SK-N-DZ (cell line): ENCODE measurements at regions not wholly inside any gene's neighbourhood (a gene's known extent, or its start where the extent isn't known, plus 50 kb on each side); places are given as distances from the start of the nearest gene placed in this dataset.

Experiments
- DNase-seq: peaks from one replicate; pipeline ENCODE4 v3.0.0-alpha.2; 2015; ENCODE audit warnings: low spot score

GRCh38 chr18:75809151-75809925 is 381.8 kb upstream of the SMIM21 start:
- no peak for DNase-seq

DNA sequence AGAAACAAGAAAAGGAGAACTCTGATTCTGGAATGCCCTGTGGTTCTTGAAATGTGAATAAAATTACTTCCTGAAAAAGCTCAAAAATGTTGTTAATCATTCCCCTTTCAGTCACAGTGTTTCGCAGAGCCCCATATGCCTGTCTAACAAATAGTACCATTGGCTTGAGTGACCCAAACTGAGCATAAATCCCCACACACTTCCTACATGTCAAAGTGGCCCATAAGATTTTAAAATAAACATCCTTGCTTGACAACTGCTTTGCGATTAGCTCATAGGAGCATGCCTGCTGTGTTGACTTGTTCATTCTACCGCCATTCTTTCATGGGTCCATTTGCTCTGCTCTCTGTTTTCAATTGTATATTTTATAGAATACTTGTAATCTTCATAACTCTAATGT is 377.8 kb upstream of the SMIM21 start:
- no peak for DNase-seq

DNA sequence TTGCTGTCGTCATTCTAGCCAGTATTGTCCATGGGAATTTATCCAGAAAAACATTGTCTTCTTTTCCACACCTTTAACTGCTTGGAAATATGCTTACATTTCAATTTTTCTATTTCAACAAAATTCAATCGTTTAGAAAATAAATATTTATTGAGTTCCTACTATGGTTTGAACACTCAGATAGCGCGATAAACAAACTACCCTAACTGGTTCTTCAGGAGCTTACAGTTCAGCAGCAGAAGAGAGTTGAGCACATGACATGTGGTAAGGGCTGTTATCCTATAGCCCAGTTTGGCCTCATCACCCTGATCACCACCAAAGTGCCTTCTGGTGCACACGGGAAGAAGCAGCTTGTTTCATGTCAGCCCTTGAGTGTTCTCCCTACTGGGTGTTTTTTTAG is 375.2 kb upstream of the SMIM21 start:
- no peak for DNase-seq

DNA sequence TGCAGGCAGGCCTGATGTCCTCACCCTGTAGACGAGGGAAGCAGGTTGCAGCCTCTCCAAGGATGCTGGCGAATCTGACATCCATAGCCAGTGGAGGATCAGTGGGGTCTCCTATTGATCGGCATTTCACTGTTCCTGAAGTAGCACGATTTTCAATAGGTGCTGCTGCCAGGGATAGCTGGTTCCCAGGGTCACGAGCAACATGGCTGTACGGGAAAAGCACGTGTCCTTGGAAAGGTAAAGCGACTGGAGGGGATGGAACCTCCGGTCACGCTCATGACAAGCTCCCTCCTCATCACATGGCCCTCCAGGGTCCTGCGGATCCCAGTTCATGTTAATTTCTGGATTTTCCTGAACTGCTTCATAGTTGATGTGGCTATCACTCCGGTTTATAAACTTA is 373.7 kb upstream of the SMIM21 start:
- no peak for DNase-seq

DNA sequence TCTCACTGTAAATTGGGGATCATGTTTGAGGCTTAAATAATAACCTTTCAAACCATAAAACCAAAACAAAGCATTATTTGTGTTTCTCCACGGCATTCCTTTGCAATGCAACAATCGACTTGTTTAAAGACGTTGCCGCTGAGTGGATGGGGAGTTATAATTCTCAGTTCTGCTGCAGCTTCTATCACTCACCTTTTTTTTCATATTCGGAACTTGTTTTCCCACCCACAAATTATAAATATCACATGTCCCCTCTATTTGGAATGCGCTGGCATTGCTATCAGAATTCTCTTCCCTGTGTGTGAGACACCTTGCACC is 372.8 kb upstream of the SMIM21 start:
- DNase-seq: no peak

GRCh38 chr18:75799449-75800330 is 372.2 kb upstream of the SMIM21 start:
- DNase-seq: no peak

DNA sequence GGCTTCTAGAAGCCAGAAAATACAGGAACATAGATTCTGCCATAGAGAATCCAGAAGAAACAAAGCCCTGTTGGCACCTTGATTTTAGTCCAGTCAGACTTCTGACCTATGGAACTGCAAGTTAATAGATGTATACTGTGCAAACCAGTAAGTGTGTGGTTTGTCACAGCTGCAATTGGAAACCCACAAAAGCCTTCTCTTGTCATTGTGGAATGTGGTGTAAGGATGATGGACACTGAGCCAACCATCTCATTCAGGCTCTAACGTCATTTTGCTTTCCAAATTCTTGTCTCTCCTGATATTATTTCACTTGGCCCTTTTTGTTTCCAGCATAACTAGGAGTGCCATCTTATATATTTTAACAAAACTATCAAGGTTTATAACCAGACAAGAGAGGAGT is 369.5 kb upstream of the SMIM21 start:
- DNase-seq: no peak

DNA sequence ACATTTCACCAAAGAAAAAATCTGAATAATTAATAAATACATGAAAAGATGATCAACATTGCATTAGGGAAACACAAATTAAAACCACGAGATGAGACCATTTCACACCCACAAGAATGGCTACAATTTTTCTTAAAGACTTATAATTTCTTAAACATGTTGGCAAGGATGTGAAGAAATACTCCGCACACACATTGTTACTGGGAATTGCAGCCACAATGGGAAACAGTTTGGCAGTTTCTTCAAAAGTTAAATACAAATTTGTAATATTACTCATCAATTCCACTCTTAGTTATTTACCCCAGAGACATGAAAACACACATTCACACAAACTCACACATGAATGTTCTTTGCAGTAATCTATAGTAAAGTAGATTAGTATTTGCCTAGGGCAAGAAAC is 363.3 kb upstream of the SMIM21 start:
- no peak for DNase-seq

- DNase-seq: no peak
These were observed 362.6 kb upstream of the SMIM21 start for GRCh38 chr18:75790111-75790510.

- DNase-seq: no peak
These were observed 358.3 kb upstream of the SMIM21 start for GRCh38 chr18:75785834-75786233.

- DNase-seq: no peak
These were observed 357.7 kb upstream of the SMIM21 start for GRCh38 chr18:75785206-75785605.

GRCh38 chr18:75784390-75784789 is 356.9 kb upstream of the SMIM21 start:
- DNase-seq: peak; percentile 85

GRCh38 chr18:75783566-75784281 is 356.2 kb upstream of the SMIM21 start:
- peak; percentile 61 for DNase-seq

DNA sequence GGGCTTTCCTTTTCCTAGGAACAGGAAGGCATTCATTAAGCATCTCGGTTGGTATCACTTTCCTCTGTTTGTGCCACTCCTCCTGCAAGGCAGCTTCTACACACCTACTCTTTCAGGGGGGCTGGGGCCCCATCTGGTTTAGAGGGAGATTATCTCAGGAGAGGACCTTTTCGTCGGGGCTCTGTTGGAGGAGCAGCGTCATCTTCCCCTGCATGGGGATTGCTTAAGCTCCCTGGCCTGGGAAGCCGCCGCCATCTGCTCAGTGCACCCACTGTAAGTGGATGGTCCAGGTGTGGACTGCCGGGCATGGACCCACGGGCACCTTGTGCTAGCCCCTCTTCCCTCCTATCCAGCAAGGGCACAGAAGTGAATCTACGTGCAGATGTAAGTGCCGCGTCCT is 355.3 kb upstream of the SMIM21 start:
- DNase-seq: no peak

DNA sequence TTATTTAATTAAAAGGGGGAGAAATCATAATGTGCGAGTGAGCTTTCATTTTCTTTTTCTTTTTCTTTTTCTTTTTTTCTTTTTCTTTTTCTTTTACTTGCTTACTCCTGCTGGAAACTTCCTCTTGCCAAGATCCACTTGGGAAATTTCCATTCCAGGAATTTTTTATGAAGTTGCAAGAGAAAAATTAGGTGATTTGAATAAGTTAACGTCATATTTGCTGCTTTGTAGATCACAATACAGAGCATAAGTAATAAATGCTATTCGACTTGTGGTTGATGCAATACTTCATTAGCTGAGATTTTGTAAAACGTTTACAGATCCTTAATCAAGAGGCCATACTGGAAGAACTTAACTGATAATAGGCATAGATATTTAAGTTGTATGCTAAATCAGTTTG is 354.7 kb upstream of the SMIM21 start:
- DNase-seq: no peak

GRCh38 chr18:75779910-75780309 is 352.4 kb upstream of the SMIM21 start:
- DNase-seq: no peak

- no peak for DNase-seq
These were observed 351.9 kb upstream of the SMIM21 start for GRCh38 chr18:75779450-75779849.

- no peak for DNase-seq
These were observed 350.1 kb upstream of the SMIM21 start for GRCh38 chr18:75777630-75778029.

DNA sequence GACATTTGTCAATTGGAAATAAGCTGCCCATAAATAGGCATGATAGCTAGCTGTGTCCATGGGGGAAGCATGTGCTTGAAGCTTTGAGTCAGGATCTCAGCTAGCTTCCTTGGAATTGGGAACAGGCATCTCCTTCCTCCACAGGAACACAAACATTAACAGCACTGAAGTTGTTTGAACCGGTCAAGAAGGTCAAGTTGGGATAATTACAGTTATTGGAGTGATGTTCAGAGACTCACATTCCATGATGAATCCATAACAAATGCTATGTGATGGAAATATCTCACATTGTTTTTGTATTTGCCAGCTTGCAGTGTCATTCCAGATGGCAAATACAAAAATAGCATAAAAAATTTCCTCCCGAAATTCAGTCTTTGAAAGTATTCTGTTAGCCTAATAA is 347.6 kb upstream of the SMIM21 start:
- no peak for DNase-seq

DNA sequence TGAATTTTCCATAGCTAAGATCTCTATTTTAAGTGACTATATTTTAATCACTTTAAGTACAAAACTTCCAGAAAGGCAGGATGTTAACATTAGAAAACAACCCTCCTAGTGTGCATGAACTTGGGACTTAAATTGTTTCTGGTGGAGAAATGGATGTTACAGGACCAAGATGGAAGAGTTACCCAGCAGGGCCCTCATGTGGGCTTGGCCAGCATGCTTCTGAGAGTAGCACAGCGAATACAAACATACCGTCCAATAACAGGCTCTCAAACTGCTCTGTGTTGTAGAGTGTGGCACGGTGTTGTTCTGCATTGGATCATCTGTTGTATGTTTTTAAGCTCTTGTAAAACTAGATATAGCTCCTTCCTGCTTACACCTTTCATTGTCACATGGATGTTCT is 346.1 kb upstream of the SMIM21 start:
- DNase-seq: no peak

DNA sequence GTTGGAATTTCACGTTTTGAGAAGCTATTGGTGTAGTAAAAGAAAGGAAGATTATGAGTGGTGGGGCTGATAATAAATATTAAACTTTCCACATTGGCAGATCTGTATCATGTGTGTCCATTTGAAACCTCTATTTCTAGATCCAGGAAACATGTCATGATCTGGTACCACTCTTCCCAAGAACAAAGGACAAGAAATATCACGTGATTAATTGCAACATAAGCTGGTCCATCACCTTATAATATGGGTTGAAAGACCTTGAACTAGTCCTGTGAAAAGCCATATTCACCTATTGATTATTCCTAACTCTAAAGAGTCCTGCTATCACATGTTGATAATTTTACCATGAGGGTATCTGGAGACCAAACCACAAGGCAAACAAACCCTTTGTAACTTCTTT is 335.3 kb upstream of the SMIM21 start:
- no peak for DNase-seq

DNA sequence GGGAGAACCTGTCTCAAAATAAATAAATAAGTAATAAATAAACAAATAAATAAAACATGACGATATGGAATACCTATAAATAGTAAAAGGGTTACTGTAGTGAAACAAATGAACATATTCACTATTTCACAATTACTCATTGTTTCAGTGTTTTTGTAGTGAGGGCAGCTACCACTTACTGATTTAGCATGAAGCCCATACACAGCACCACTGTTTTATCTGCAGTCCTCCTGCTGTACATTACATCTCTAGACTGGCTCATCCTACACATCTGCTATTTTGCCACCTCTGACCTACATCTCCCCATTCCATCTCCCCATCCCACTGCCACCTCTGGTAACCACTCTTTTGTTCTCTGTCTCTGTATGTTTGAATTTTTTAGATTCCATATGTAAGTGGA is 332.7 kb upstream of the SMIM21 start:
- DNase-seq: no peak

DNA sequence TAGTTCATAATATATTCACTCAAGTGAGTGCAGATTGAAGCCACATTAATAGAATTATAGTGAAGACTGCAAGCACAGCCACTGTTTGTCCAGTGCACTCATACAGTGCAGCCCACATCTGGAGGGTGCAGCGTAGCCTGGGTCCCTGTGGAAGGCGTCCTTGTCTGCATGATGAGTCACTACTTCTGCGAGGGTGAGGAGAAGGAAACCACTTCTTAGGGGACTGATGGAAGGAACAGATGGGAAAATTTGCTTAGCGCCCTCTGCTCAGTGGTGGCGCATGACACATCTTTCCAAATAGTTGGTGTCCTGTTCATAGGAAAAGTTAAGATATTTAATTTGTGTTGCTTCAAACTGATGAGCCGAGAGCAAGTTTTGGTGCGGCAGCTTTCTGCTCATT is 330.4 kb upstream of the SMIM21 start:
- no peak for DNase-seq
